ENCODE measurements at regions not wholly inside any gene's neighbourhood (a gene's known extent, or its start where the extent isn't known, plus 50 kb on each side); places are given as distances from the start of the nearest gene placed in this dataset.

DNA sequence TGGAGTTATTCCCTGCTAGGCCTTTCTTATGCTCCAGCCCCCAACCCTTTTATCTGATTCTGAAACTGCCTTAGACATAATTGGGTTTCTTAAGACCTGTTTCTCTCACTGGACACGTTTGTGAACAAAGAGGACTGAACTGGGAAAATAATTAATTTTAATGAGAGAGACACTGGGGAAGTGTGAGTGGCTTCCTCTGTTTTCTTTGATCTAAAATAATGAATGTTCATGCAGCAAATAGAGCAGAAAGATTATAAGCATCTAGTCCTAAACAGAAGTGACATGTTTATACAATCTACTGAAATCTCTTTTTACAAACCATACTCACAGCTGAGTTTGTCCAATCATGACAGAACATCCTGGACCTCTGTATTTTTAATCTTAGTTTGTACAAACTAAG, 157.6 kb downstream of the SH3BGRL2 start:
- no peak for DNase-seq
- no peak for ATAC-seq
- Mint-ChIP-seq H3K4me3 (no peak overlapping the region), H3K27ac (no peak overlapping the region), H3K4me1 (no peaks in the 10 kb centered on the region), H3K9me3 (ENCODE audit: low read depth) (no peaks in the 10 kb centered on the region), H3K27me3 (no peaks in the 10 kb centered on the region), H3K36me3 (ENCODE audit: low read depth) (no peaks in the 10 kb centered on the region)
- intact Hi-C loops (cut with DNase I, micrococcal nuclease), result no loop called here
- CTCF ChIA-PET, result interaction anchor here (0.6 to 1.7 kb wide), 4 partner anchors 10 to 80 kb away, joined by 3 to 7 read pairs (median 6); no protein-coding TSS in a partner anchor
- POLR2A ChIA-PET, result no interaction called here

DNA sequence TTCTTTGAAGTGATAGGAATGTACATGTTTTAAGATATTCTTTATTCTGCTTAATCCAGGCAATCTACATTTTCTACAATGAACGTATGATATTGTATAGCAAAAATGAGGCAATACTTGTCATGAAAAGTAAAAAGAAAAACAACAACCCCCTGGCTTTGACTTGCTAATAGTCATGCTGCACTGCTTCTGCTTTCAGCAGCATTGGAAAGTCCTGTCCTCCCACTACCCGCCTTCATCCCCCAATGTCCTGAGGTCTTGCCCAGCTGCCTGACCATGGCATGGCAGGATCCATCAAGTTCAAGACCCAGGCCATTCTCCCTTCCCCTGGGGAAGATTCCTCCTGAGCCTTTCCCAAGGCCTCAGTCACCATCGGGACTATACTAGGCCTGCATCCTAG, 156.5 kb downstream of the SH3BGRL2 start:
- POLR2A ChIA-PET, result no interaction called here
- CTCF ChIA-PET, result interaction anchor here (1.3 to 1.7 kb wide), 2 partner anchors 9 to 81 kb away, joined by 6 to 7 read pairs; no protein-coding TSS in a partner anchor
- Mint-ChIP-seq H3K27ac (no peak overlapping the region), H3K4me1 (no peaks in the 10 kb centered on the region), H3K36me3 (ENCODE audit: low read depth) (no peaks in the 10 kb centered on the region), H3K9me3 (ENCODE audit: low read depth) (no peaks in the 10 kb centered on the region), H3K27me3 (no peaks in the 10 kb centered on the region), H3K4me3 (no peak overlapping the region)
- ATAC-seq (no peak), DNase-seq (no peak)
- intact Hi-C loops (cut with DNase I, micrococcal nuclease), result no loop called here

DNA sequence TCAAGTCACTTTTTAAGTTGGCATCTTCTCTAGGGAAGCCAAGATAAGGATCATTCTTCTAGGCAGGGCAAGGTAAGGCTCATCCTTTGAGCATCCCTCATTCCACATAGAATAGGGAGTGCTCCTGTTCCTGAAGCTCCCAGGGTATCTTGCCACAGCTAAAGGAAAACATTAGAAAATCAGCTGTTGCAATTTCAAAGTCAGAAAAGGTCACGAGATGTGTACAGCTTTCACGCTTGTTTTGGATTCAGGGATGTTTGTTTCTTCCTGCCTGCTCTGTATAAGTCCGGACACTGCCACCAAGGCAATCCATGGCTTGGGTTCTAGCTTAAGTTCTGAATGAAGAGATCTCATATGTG, 153.2 kb downstream of the SH3BGRL2 start:
- Mint-ChIP-seq H3K4me3 (no peak overlapping the region), H3K9me3 (ENCODE audit: low read depth) (no peaks in the 10 kb centered on the region), H3K36me3 (ENCODE audit: low read depth) (no peaks in the 10 kb centered on the region), H3K27me3 (no peaks in the 10 kb centered on the region), H3K4me1 (no peaks in the 10 kb centered on the region), H3K27ac (no peak overlapping the region)
- DNase-seq (no peak), ATAC-seq (no peak)
- ChIA-PET CTCF (interaction anchor here (1.2 kb wide), 1 partner anchor 9 kb away, joined by 3 read pairs; no protein-coding TSS in a partner anchor), POLR2A (interaction anchor here (0.6 kb wide), 1 partner anchor 260 kb away, joined by 3 read pairs; no protein-coding TSS in a partner anchor)
- intact Hi-C loops (cut with DNase I, micrococcal nuclease), result no loop called here

DNA sequence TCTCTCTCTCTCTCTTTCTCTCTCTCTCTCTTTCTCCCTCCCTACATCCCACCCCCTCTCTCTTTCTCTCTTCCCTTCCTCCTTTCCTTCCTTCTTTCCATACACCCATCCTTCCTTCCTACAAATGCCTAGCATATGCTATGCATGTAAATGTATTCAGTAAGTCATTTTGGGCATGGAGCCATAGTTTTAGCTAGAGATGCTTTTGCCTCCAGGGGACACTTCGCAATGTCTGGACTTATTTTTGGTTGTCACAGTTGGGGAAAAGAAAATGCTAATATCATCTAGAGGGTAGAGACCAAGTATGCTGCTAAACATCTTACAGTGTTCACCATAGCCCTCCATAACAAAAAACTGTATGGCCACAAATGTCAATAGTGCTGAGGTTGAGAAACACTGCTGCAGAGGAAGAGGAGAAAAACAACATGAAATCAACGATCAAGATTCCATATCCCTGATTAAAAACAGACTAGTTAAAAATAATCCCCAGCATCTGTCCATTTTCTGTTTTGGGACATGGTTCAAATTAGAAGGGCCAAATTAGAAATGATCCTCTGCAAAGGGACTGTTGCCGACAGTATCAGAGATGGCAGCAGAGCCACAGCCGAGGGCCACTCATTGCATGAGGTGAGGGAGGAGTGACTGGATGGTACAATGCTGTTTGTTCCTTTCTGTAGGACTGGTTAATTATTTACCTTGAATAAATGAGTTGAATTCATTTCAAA, 152.7 kb downstream of the SH3BGRL2 start:
- DNase-seq (no peak), ATAC-seq (no peak)
- H3K27me3 Mint-ChIP-seq, result no peaks in the 10 kb centered on the region
- no peak overlapping the region for H3K27ac Mint-ChIP-seq
- H3K9me3 Mint-ChIP-seq (ENCODE audit: low read depth), result no peaks in the 10 kb centered on the region
- H3K4me1 Mint-ChIP-seq, result no peaks in the 10 kb centered on the region
- H3K36me3 Mint-ChIP-seq (ENCODE audit: low read depth), result no peaks in the 10 kb centered on the region
- H3K4me3 Mint-ChIP-seq, result no peak overlapping the region
- ChIA-PET CTCF (interaction anchor here (1.2 kb wide), 1 partner anchor 8 kb away, joined by 3 read pairs; no protein-coding TSS in a partner anchor), POLR2A (no interaction called here)
- intact Hi-C loops (cut with DNase I, micrococcal nuclease), result no loop called here

DNA sequence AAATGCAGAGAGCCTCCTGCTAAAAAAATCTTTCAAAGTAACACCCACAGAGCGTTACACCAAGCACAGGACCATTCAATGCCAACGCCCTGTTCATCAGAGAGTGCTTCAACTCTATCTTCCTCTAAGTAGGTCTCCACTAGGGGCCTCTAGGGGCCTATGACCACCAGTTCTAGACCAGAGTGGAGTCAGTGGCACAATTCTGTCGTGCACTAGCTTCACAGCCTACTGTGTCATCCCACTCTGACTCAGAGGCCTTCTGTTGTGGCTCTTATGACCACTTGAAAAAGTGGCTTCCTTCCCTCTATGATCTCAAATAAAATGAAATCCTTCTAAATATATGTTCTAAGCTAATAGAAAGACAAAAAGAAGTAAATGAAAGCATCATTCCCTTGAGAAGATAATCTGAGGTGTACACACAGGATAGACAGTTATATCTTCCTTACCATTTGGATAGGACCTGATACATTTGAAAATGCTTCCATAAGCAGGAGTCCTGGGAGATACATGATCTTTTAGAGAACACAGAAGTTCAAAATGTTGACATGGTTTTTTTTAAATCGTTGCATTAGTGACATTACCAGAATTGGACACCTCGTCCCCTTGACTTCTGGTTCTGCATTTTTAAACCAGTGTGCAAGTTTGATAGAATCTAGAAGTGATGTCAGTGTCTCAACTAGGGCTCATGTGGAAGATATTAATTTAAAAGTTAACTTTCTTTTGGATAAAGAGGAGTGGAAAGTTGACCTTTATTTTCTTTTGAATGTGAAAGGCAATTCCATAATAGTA, 151.9 kb downstream of the SH3BGRL2 start:
- ChIA-PET POLR2A (no interaction called here), CTCF (no interaction called here)
- no peaks in the 10 kb centered on the region for H3K4me1 Mint-ChIP-seq
- no peaks in the 10 kb centered on the region for H3K36me3 Mint-ChIP-seq (ENCODE audit: low read depth)
- no peaks in the 10 kb centered on the region for H3K9me3 Mint-ChIP-seq (ENCODE audit: low read depth)
- H3K27ac Mint-ChIP-seq, result no peak overlapping the region
- peak; percentile 53 for ATAC-seq
- intact Hi-C loops (cut with DNase I, micrococcal nuclease), result no loop called here
- peak; percentile 18 for DNase-seq
- H3K27me3 Mint-ChIP-seq, result no peaks in the 10 kb centered on the region
- H3K4me3 Mint-ChIP-seq, result no peak overlapping the region

DNA sequence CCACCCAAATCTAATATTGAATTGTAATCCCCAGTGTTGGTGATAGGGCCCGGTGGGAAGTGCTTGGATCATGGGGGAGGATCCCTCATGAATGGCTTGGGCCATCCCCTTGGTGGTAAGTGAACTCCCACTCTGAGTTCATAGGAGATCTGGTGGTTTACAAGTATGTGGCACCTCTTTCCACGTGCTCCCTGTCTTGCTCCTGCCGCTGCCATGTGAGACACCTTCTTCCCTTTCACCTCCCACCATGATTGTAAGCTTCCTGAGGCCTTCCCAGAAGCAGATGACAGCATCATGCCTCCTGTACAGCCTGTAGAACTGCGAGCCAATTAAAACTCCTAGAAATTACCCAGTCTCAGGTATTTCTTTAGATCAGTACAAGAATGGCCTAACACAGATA, 150.8 kb downstream of the SH3BGRL2 start:
- ChIA-PET CTCF (interaction anchor here (1.1 kb wide), 1 partner anchor 14 kb away, joined by 3 read pairs; no protein-coding TSS in a partner anchor), POLR2A (no interaction called here)
- peaks cover 7% of the 10 kb centered on the region for H3K4me1 Mint-ChIP-seq
- no peak overlapping the region for H3K4me3 Mint-ChIP-seq
- H3K9me3 Mint-ChIP-seq (ENCODE audit: low read depth), result no peaks in the 10 kb centered on the region
- H3K27ac Mint-ChIP-seq, result no peak overlapping the region
- no peak for DNase-seq
- no peaks in the 10 kb centered on the region for H3K36me3 Mint-ChIP-seq (ENCODE audit: low read depth)
- no peak for ATAC-seq
- no peaks in the 10 kb centered on the region for H3K27me3 Mint-ChIP-seq
- intact Hi-C loops (cut with DNase I, micrococcal nuclease), result no loop called here

DNA sequence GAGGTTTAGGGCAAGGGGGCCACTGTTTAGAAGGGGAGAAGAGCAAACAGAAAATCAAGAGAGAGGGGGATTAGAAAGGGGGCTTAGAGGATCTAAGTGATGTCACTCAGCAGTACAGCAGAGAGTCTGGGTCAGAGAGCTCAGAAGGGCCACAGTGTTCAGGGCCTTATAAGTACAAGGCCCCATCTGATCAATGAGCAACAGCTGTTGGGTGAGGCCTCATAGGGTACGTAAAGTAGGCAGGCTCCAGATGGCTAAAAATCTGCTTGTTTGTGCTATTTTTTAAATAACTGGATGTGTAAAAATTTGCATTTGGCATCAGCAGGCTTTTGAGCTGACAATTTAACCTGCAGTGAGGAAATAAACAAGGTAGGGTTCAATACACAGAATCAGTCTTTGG, 149.8 kb downstream of the SH3BGRL2 start:
- ChIA-PET POLR2A (no interaction called here), CTCF (interaction anchor here (0.7 to 1.1 kb wide), 2 partner anchors 13 to 224 kb away, joined by 3 read pairs; no protein-coding TSS in a partner anchor)
- Mint-ChIP-seq H3K4me1 (peaks cover 7% of the 10 kb centered on the region), H3K27me3 (peaks cover 4% of the 10 kb centered on the region), H3K36me3 (ENCODE audit: low read depth) (no peaks in the 10 kb centered on the region), H3K9me3 (ENCODE audit: low read depth) (no peaks in the 10 kb centered on the region), H3K27ac (no peak overlapping the region), H3K4me3 (no peak overlapping the region)
- DNase-seq (no peak), ATAC-seq (no peak)
- intact Hi-C loops (cut with DNase I, micrococcal nuclease), result no loop called here

DNA sequence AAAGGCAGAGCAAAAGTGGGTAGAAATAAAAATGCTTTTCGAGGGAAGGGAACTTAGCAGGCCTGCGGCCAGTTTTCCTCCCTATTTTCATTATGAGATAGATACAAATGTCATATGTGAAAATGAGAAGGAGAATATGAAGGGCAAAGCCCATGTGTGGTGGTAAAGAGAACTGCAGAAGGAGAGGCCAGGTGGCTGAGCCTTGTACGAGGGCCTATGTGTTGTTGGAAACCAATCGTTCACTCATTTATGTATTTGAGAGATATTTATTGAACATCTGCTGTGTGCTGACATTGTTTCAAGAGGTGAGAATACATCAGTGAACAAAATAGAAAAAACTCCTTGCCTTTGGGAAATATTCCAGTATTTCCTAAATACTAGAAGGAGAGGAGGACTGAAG, 147.7 kb downstream of the SH3BGRL2 start:
- POLR2A ChIA-PET, result interaction anchor here (0.5 kb wide), 1 partner anchor 1357 kb away, joined by 4 read pairs; no protein-coding TSS in a partner anchor
- CTCF ChIA-PET, result interaction anchor here (0.7 to 1.7 kb wide), 8 partner anchors 9 to 924 kb away, joined by 3 to 8 read pairs (median 4); no protein-coding TSS in a partner anchor
- H3K36me3 Mint-ChIP-seq (ENCODE audit: low read depth), result no peaks in the 10 kb centered on the region
- DNase-seq (no peak), ATAC-seq (no peak)
- no peaks in the 10 kb centered on the region for H3K9me3 Mint-ChIP-seq (ENCODE audit: low read depth)
- H3K27ac Mint-ChIP-seq, result no peak overlapping the region
- H3K4me1 Mint-ChIP-seq, result peaks cover 7% of the 10 kb centered on the region
- intact Hi-C loops (cut with DNase I, micrococcal nuclease), result loop anchor here (1.0 to 5.0 kb wide), 7 partner anchors 35 to 1973 kb away; partner anchors contain the start of genes TENT5A (in 2 of the 2), BCKDHB (in 1 of the 2) and TTK (in 1 of the 2)
- no peak overlapping the region for H3K4me3 Mint-ChIP-seq
- H3K27me3 Mint-ChIP-seq, result peaks cover 4% of the 10 kb centered on the region

DNA sequence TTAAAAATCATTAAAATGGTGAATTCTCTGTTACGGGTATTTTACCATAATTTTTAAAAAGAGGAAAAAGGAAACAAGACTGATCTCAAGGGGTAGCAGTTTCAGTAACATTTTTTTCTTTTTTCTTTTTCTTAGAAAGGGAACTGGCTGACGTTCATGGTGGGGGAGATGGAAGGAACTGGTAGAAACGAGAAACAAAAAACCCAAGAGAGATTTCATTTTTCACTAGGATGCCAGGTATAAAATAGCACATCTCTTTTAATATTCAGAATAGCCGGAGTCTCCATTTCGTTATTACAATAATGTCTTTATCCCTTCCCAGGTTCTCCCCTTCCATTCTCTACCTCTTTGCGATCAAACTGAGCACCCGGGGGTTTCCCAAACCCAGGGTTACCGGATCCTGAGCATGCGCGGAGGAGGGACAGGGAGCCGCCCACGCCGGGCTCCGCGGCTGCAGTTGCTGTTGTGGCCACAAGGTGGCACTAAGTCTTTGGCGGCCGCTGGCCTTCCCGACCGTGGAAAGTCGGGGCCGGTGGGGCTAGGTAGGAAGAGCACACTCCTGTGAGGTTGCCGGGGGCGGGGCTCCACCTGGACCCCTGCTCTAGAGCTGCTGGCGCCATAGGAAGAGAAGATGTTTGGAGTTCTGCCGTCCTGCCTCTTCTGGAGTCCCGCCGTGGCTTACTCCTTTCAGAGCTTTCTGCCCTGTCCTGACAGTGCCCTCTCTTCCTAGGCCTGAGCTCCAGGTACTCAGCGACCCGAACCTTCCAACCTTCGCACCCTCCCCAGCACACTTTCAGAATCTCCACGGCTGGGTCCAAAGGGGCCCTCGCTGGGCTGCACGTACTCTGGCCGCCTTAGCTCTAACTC, 146.8 kb downstream of the SH3BGRL2 start:
- H3K36me3 Mint-ChIP-seq (ENCODE audit: low read depth), result no peaks in the 10 kb centered on the region
- peak overlapping the region; percentile 63 for H3K4me3 Mint-ChIP-seq
- POLR2A ChIA-PET, result interaction anchor here (0.5 kb wide), 1 partner anchor 1356 kb away, joined by 4 read pairs; no protein-coding TSS in a partner anchor
- DNase-seq, result peak; percentile 93
- ATAC-seq, result peak; percentile 88
- H3K27ac Mint-ChIP-seq, result peak overlapping the region; percentile 62
- CTCF ChIA-PET, result interaction anchor here (0.7 to 1.7 kb wide), 8 partner anchors 10 to 923 kb away, joined by 3 to 8 read pairs (median 4); no protein-coding TSS in a partner anchor
- peaks cover 7% of the 10 kb centered on the region for H3K4me1 Mint-ChIP-seq
- peaks cover 4% of the 10 kb centered on the region for H3K27me3 Mint-ChIP-seq
- intact Hi-C loops (cut with DNase I, micrococcal nuclease), result loop anchor here (1.0 to 5.0 kb wide), 7 partner anchors 36 to 1974 kb away; partner anchors contain the start of genes TENT5A (in 2 of the 2), BCKDHB (in 1 of the 2) and TTK (in 1 of the 2)
- H3K9me3 Mint-ChIP-seq (ENCODE audit: low read depth), result no peaks in the 10 kb centered on the region

DNA sequence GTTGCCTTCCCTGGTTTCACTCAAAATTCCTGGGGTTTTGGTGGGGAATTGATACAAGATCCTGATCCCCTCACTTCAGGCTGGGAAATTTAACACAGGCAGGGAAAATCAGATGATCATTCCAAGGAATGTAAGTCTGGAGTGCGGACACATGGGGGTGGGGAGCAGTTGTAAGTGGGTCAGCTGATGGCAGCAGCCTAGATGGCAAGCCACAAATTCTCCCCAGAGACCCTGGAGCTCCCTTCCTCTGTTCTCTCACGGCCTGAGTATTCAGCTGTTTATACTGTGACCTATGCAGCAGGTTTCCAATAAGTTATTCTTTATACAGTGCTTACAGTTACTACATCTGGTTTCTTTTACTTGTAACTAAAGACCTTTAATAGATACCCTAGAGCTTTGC, 144.9 kb downstream of the SH3BGRL2 start:
- Mint-ChIP-seq H3K4me1 (peaks cover 7% of the 10 kb centered on the region), H3K4me3 (no peak overlapping the region), H3K9me3 (ENCODE audit: low read depth) (no peaks in the 10 kb centered on the region), H3K36me3 (ENCODE audit: low read depth) (no peaks in the 10 kb centered on the region), H3K27me3 (peaks cover 4% of the 10 kb centered on the region), H3K27ac (no peak overlapping the region)
- intact Hi-C loops (cut with DNase I, micrococcal nuclease), result loop anchor here (5.0 kb wide), 3 partner anchors 316 to 1976 kb away; partner anchors contain the start of genes TENT5A (in 2 of the 2) and BCKDHB (in 1 of the 2)
- ATAC-seq, result no peak
- CTCF ChIA-PET, result interaction anchor here (1.0 to 1.6 kb wide), 3 partner anchors 8 to 94 kb away, joined by 3 to 10 read pairs (median 3); no protein-coding TSS in a partner anchor
- POLR2A ChIA-PET, result no interaction called here
- no peak for DNase-seq
